AML-193 (cell line): ENCODE measurements at regions not wholly inside any gene's neighbourhood (a gene's known extent, or its start where the extent isn't known, plus 50 kb on each side); places are given as distances from the start of the nearest gene placed in this dataset.

Source experiments
- DNase-seq, 2 experiments: peaks; one replicate each; lab custom pipeline; 2025; lab: John Stamatoyannopoulos, UW

DNA sequence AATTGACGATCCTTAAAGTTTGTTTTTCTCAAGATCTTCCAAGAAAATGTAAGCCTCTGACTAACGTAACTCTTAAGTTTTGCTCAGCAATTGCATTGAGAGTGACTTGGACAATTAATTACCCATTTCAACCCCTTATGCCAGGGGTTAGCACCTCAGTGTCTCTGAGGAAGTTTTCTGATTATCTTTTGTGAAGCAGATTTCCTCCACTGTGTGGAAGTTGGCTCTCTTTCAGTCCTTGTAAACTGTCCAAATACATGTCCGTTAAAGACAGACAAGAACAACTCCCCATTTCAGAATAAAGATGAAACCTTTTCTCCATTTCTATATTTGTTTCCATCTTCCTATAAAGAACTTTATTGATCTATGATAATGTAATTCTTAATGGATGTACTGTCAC is 296.4 kb upstream of the FMN2 start:
- no peak for DNase-seq

DNA sequence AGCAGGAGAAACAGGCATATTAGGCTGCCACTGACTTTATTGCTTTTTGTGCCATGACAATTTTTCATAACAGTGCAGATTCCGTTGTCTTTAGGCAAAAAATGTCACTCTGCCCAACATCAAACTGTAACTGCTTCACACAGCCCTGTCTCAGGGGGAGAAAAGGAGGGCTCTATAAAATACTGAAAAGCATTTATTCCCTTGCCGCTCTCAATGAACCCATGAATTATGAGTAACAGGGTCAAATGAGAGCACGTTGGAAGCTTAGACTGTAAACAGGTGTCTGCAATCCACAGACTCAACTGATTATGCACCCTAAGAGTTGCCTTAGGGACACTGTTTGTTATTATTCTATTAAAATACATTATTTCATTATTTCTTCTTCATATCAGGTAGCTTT is 292.1 kb upstream of the FMN2 start:
- no peak for DNase-seq

DNA sequence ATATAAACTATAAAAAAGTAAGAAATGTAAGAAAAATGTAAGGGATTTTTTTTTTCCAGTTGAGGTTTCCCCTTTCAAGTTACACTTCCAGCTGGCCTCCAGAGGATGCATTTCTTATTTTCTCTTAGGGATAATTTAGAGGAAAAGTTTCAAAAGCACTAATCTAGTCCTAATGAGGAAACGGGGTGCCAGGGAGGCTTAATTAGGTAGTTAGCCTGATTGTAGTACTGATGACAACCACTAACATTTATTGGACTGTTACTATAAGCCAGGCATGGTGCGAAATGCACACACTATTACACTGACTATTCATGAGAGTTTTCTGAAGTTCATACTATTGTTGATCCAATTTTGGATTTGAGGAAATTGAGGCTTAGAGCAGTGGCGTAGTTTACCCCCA is 290.8 kb upstream of the FMN2 start:
- DNase-seq = no peak

DNA sequence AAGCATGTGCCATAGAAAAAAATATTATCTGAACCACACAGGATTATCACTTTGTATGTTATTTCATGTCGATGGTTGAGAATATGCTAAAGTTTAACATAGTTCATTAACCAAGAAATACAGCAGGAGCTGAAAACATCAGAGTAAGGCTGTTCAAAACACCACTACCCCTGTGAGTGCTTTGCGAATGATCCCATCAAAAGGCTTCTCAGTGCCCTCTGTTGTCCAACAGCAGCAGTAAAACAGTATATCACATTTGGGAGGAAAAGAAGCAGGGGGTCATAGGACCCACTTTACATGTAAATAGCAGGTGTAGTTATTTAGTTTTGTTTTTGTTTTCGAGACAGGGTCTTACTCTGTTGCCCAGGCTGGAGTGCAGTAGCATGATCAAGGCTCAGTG is 289.4 kb upstream of the FMN2 start:
- DNase-seq = no peak

DNA sequence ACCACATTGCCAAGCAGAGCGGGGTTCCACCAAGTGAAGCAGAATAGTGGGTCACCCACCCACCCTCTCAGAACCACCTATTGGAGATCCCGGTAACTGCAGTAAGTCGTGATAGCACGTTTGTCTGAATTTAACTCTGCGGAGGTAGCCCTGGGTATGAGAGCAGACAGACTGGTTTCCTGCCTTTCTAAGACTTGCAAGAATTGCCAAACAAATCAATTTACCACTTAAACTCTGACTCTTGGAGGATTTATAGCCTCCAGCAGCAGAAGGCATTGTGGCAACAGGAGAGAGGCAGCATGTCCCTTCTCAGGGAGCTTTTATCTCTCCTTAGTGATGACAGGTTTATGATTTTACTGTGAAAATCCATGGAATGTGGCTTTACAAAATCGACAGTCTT is 287.9 kb upstream of the FMN2 start:
- no peak for DNase-seq

DNA sequence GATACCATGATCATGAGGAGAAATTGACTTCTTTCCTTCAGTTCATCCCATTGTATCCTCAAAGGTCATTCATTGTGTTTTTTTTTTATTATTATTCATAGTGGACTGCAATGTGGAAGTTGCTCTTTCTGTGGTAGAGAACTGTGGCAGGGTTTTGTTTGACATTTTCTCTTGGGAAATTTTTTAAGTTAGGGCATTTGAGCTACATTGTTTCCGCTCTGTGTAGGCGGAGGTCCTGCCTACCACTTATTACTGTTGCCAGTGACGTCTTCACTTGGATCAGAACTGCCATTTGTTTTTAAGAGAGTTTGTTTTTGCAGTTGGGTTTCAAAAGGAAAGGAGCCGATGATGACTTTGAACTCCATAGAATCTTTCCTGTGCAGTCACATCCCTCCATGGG is 287.4 kb upstream of the FMN2 start:
- no peak for DNase-seq

DNA sequence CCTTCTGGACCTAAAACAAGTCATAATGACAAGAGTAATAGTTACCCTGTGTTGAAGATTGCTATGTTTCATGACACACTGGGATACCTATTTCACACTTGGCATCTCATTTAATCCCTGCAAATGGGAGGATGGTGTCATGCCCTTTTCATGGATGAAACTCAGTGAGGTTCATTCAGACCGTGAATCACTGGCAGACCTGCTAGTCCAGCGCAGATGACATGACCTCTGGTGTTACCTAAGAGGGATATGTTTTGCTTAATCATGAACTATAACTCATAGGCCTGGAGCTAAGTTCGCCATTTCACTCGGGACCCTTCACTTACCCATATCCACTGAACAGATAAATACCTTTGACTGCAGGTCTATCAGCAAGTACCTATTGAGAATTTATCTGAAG is 286.6 kb upstream of the FMN2 start:
- DNase-seq = no peak

DNA sequence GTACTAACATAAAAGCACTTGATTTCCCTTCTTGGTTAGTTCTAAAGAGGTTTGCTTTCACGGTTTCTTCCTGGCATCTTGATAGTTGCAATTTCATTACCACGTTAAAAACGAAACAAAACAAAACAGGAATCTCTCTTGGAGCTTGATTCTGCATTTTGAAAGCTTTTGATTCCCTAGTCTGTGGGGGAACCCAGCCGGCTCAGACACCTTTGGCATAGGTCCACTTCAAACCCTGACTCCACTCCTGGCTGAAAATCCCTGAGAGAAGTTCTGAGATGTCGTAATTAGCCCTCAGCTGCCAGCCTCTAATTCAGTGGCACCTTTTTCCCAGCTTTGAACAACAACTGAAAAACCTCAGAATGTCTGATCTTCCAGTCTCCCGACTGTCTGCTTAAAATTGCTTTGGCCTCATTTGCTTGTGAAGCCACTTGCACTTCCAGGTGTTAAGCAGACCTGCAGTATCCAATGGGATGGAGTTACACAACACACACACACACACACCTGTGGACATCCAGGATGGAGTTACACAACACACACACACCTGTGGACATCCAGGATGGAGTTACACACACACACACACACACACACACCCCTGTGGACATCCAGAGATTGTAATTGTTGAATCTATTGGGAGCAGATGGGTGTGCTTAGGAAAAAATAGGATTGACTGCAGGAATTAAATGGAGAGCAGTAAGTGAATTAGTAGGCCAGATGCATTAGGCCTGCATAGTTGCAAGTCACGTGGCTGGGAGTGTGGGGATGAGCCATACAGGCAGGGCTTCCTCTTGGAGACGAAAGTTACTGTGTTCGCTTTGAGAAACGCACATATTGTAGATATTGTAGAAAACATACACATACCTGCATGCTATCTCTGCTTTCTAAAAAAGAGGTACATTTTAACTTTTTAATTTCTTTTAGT is 285.6 kb upstream of the FMN2 start:
- DNase-seq = no peak

DNA sequence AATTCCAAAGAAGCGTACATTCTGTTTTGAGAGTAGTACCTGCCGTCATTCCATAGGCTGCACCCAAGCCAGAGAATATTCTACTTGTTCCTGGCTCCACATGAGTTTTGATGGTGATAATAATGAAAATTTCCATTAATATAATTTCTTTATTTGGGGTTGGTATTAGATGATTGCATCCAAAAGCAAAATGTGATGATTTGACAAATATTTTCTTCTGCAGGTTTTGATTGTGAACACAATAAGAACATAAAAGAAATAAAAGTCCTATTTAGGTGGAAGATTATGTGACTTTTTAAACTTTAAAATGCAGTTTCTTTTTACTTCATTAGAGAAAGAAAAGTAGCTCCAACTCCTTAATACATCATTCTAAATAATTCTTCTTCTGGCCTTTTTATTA is 284.8 kb upstream of the FMN2 start:
- no peak for DNase-seq

DNA sequence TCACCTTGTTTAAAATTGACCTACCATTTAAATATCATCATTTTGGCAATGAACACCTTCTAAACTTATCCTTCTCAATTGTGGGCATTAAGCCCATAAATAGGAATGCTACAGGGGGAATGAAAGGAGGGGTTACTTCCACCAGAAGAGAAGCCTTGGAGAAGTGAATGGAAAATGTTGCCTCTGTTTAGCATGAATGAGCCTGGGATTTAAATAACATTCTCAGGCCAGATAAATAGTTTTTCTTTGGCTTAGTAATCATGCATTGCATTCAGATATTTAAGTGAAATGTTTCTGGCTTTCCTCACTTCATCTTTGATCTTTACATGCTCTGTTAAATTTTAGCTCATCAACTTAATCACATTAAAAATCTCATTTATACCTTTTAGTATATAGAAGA is 284.3 kb upstream of the FMN2 start:
- no peak for DNase-seq

DNA sequence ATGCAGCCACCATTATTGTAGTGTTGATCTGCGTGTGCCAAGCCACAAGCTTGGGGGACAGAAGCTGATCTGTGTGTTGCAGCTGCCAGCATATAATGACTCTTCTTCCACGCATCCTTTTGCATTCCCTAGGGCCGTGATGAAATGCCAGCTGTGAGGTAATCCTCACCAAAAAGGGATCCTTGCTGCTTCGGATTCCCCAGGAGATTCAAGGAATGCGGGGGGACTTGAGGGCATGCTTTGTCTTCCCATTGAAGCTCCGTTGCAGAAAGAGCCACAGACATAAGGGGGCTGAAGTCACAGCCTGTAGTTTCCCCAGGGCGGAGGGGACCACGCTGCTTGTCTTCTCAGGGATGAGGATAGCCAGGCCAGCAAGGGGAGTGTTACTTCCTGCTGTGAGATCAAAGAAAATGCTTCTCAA is 281.6 kb upstream of the FMN2 start:
- no peak for DNase-seq

DNA sequence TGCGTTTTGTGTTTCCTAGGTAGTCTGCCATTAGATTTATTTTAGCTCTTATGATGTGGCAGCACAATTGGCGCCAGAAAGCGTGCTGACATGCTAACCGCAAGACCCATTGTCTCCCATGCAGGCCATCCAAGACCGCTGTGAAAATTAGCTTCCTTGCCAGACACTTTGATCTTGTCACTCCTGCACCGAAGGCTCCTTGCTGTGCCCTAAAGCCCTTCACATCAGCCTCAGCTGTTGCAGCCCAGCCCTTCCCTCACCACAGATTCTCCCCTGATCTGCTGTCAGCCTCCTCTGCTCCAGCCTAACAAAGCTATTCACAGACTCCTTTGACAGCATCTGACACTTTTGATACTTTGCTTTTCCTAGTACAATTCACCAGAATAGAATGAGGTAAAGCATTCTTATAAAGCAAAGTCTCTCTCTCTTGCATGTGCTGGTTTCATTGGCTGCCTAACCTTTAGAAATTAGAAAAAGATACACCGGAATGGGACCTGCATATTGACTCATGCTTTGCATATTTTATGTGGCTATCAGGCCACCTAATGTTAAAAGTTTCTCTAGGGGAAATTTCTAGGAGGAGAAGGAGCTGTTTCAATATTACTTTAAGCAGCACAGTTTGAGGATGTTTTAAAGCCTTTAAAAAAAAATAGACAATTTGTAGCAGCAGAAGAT is 280.3 kb upstream of the FMN2 start:
- DNase-seq = no peak

DNA sequence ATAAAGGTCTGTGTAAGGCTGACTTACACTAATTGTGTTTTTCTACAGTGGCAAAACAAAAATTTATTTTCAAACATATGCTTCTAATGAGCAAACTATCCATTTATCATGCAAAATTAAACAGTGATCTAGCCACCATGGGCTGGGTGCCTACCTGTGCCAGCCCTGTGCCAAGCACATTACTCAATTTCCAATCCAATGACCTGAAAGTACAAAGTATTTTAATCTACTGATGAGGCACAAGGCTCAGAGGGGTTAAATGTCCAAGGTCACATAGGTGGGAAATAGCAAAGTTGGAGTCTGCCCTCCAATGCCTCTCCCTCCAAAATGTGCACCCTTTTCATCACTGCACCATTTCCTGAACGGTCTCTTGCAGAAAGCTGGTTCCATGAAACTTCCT is 279.1 kb upstream of the FMN2 start:
- no peak for DNase-seq

DNA sequence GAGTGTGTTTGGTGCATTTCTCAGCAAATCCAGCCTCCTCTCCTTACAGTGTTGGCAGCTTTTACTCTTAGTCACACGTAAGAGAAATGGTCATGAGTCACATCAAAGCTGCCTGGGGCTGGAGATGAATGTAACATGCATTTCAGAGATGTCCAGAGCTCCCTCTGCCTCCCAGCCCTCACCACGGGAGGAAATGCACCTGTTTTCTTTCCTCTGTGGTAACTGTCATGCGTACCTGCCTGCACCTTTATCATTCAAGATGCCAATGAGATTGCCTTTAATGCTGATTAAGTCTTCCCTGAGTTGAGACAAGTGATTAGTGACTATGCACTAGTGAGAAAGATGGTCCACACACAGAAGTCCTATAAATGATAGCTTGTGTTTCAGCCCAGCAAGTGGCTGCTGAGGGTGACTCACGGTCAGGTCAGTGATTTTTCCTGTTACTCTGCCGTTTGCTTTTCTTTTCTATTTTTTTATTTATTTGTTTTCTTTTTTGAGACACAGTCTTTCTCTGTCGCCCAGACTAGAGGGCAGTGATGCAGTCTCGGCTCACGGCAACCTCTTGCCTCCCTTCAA is 277.3 kb upstream of the FMN2 start:
- no peak for DNase-seq

DNA sequence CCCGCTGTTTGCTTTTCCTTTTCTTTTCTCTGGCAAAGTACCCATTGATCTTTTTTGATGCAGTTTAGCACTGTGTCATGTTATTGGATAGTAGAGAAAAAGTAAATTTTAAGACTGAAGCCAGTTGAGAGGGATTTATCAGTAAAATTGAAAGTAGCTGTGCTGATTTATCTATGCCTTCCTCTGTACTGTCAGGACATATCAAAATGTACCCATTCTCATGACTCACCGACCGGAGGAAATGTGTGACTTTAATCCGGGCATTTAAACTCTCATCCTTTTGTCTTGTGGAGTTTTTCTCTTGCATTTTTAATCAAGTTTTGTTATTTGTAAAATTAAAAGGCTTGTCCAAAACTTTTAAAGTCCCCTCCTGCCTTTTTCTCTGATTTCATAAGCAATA is 276.6 kb upstream of the FMN2 start:
- DNase-seq = no peak

DNA sequence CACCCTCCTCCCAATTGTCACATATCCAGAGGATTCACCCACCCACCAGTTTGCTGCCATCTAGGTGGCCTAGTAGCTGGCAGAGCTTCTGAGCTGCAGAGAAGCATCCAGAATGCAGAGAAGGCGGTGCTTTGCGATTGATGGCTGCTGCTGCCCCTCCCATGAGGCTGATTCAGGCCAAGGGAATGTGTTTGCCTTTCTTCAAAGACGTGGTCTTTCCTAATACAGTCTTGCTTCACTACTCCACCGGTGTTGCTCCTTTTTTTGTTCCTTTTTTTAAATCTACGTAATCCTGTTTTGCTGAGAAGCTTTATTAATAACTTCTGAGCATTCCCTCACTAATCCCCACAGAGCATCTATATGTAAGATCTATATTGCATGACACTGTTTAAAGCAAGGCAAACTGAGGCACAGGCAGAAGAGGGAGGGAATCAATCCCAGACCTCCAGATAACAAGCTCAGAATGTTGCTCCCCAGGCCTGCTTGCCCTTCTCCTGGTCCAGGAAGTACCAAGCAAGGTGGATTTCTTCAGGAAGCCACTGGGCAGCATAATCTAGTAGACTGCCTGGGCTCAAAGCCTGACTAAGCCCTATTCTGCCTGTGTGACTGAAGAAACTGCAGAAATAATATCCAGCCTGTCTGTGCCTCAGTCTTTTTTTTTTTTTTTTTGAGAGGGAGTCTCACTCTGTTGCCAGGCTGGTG is 275.5 kb upstream of the FMN2 start:
- DNase-seq = peak in 1 of 2 experiments; percentile 11

DNA sequence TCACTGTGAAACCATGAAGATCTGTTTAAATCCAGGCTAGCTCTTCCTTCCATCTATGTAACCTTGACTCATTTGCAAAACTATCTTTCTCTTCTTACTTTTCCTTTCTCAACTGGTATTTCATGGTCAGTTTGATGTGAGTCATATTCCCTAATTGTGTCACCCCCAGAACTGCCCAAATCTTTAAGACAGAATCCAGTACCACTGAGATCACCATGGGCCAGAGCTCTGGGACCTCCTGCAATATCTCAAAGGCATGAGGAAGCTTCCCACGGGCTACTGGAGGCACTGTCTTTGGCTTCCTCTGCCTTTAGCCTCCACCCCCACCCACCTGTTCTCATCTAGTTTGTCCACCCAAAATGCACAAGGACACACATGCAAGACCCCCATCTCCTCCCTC is 274.4 kb upstream of the FMN2 start:
- DNase-seq = no peak

DNA sequence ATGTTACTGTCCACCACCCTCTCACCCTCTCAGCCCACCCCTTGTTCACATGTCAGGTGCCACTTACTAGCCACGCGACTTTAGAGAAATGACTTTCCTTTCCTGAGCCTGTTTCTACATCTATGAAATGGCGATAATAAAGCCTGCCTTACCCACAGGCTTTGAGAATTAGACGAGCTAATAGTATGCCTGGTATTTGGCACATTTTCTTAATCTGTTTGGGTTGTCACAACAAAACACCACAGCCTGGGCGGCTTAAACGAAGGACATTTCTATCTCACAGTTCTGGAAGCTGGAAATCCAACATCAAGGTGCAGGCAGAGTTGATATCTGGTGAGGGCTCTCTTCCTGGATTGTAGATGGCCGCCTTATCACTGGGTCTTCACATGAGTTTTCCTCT is 273.9 kb upstream of the FMN2 start:
- DNase-seq = no peak

DNA sequence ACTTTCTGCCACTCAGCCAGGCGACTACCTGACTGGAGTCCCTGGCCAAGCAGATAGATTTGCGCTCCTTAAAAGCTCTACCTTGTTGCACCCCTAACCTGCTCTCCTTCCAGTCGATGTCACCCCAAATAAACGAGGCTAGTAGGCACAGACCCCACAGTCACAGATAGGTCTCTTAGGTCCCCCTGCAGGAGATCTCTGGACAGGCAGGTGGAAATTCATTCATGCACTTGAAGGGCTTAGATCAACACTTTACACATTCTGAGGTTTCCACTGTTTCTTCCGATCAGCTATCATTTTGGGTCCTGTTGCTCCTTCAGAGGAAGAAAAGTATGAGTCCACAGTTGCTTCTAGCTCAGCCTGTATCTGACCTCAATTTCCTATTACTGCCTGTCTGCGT is 272.6 kb upstream of the FMN2 start:
- DNase-seq = peak in 1 of 2 experiments; percentile 8

DNA sequence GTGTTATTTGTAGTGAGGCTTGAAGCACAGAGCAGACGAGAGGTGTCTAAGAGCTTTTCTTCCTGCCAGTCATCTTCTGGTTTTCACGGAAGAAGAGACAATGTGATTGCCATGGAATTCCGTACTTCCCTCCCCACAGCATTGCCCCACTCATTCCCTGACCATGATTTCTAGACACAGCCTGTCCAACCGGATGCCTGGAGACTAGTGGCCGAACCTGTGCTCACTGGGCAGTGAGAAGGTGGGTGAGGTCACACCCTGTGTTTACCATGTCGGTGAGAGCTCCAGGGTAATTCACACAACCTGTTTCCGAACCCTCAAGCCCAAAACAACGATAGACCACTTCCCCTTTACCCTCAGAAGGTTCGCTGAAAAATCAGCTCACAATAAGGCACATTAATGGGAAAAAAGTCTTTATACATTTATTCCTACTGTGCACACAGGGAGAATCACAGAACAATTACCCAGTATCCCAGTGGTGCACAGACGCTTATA is 271.9 kb upstream of the FMN2 start:
- no peak for DNase-seq

DNA sequence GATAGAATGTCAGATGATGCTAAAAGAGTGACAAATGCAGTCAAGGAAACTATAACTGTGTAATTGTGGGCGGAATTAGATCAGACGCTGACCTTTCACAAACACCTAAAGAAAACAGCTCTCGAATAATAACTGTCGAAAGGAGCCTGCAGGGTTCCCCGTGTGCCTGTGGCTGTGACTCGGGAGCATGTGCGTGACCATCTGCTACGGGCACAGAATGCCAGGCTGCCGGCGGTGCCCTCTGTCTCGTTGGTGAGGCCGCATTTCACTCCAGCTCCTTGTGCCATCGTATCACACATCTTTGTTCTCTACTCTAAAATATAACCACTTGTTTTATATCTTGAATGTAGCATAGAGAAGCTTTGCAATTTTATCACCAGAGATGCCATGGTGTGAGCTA is 267.8 kb upstream of the FMN2 start:
- no peak for DNase-seq

DNA sequence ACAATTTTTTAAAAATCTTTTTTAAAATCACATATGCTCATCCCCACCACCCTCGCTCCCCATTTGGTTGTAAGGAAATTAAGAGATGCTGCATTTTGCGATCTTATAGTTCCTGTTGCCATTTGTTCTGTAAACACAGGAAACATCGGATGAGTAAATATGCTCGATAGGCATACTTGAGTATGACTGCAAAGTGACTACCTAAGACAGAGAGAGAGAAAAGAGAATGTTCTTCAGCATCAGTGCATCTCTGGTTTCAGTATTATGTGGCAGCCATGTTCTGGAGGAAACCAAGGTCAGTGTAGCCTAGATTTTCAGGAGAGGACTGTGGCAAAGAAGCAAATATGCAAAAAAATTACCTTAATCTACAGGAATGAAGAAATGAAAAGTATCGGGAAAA is 265.5 kb upstream of the FMN2 start:
- no peak for DNase-seq
